ENCODE measurements at regions not wholly inside any gene's neighbourhood (a gene's known extent, or its start where the extent isn't known, plus 50 kb on each side); places are given as distances from the start of the nearest gene placed in this dataset.

DNA sequence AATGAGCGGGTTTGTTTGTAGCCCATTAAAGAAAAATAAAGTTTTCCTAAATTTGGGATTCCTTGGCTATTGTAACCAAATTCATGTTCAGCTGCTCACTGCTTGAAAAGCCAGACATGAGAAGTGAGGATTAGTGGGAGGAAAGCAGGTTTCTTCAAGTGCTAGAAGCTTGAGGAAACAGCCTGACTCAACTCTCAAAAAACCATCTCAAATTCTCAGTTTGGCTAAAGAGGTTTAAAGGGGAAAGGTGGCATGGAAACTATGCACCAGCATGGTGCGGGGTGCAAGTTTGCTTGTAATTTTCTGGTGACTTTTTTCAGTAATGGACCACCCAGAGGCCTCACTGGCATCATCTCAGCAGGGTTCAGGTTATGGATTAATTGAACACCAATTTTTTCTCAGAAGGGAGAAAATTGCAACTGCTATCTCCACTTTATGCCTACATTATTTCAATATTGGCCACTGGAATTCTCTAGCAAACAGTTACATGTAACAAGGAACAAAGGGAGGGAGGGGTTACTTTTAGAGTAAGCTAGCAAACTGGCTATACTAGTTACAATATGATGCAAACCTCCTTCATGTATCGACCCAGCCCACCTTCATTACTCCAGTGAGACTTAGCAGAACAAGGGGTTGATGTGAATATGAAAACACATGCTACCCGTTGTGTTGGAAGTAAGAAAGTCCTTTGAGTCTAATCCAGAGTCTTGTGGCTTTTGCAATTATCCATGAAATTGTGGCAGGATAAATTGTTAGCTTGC lies 85.0 kb upstream of the IFNGR1 start (continued):
- TF ChIP-seq, protein P1, sequence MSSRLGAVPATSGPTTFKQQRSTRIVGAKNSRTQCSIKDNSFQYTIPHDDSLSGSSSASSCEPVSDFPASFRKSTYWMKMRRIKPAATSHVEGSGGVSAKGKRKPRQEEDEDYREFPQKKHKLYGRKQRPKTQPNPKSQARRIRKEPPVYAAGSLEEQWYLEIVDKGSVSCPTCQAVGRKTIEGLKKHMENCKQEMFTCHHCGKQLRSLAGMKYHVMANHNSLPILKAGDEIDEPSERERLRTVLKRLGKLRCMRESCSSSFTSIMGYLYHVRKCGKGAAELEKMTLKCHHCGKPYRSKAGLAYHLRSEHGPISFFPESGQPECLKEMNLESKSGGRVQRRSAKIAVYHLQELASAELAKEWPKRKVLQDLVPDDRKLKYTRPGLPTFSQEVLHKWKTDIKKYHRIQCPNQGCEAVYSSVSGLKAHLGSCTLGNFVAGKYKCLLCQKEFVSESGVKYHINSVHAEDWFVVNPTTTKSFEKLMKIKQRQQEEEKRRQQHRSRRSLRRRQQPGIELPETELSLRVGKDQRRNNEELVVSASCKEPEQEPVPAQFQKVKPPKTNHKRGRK (CRISPR knock-in tag; IDR thresholded peaks at IDR 0.05; ENCODE audit: borderline replicate concordance) = no peak
- no peak for TF ChIP-seq GABPB1 (CRISPR knock-in tag; IDR thresholded peaks at IDR 0.05)
- TF ChIP-seq, protein P2, sequence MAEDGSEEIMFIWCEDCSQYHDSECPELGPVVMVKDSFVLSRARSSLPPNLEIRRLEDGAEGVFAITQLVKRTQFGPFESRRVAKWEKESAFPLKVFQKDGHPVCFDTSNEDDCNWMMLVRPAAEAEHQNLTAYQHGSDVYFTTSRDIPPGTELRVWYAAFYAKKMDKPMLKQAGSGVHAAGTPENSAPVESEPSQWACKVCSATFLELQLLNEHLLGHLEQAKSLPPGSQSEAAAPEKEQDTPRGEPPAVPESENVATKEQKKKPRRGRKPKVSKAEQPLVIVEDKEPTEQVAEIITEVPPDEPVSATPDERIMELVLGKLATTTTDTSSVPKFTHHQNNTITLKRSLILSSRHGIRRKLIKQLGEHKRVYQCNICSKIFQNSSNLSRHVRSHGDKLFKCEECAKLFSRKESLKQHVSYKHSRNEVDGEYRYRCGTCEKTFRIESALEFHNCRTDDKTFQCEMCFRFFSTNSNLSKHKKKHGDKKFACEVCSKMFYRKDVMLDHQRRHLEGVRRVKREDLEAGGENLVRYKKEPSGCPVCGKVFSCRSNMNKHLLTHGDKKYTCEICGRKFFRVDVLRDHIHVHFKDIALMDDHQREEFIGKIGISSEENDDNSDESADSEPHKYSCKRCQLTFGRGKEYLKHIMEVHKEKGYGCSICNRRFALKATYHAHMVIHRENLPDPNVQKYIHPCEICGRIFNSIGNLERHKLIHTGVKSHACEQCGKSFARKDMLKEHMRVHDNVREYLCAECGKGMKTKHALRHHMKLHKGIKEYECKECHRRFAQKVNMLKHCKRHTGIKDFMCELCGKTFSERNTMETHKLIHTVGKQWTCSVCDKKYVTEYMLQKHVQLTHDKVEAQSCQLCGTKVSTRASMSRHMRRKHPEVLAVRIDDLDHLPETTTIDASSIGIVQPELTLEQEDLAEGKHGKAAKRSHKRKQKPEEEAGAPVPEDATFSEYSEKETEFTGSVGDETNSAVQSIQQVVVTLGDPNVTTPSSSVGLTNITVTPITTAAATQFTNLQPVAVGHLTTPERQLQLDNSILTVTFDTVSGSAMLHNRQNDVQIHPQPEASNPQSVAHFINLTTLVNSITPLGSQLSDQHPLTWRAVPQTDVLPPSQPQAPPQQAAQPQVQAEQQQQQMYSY (CRISPR knock-in tag; IDR thresholded peaks at IDR 0.05) = no peak
- TF ChIP-seq, protein P3, sequence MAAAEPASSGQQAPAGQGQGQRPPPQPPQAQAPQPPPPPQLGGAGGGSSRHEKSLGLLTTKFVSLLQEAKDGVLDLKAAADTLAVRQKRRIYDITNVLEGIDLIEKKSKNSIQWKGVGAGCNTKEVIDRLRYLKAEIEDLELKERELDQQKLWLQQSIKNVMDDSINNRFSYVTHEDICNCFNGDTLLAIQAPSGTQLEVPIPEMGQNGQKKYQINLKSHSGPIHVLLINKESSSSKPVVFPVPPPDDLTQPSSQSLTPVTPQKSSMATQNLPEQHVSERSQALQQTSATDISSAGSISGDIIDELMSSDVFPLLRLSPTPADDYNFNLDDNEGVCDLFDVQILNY (CRISPR knock-in tag; IDR thresholded peaks at IDR 0.05) = no peak

DNA sequence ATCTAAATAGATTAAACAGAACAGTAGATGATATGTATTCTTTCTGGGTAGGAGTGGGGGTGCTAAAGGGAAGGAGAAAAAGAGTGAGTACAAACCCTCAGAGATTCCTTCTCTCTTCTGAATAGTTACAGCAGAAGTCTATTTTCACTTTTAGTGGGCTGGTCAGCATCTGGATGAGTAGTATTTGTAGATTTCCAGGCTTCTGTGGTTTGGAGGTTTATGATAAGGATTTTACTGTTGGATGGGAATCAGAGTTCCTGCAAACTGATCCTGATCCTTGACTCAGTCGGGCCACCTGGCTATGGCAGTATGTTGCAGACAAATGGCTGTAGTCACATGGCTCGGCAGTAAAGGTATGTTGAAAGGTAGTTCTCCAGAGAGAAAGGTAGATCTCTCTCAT lies 84.3 kb upstream of the IFNGR1 start:
- Mint-ChIP-seq H3K4me3 (no peak overlapping the region), H3K36me3 (peaks cover 12% of the 10 kb centered on the region; the same call in 1 of the 2 replicates), H3K4me1 (peaks cover 34% of the 10 kb centered on the region), H3K9me3 (peaks cover 21% of the 10 kb centered on the region), H3K27me3 (ENCODE audit: low read depth) (peaks cover 7% of the 10 kb centered on the region; the same call in 1 of the 2 replicates), H3K27ac (no peak overlapping the region)
- POLR2A ChIA-PET = no interaction called here
- CTCF ChIA-PET = no interaction called here
- no peak for DNase-seq (ENCODE audit: low spot score)
- ATAC-seq = no peak
- no peak for TF ChIP-seq HMGA2 (CRISPR knock-in tag; IDR thresholded peaks at IDR 0.05)
- no peak for TF ChIP-seq ZNF219 (CRISPR knock-in tag; IDR thresholded peaks at IDR 0.05; ENCODE audit: borderline replicate concordance)
- TF ChIP-seq, protein P4, sequence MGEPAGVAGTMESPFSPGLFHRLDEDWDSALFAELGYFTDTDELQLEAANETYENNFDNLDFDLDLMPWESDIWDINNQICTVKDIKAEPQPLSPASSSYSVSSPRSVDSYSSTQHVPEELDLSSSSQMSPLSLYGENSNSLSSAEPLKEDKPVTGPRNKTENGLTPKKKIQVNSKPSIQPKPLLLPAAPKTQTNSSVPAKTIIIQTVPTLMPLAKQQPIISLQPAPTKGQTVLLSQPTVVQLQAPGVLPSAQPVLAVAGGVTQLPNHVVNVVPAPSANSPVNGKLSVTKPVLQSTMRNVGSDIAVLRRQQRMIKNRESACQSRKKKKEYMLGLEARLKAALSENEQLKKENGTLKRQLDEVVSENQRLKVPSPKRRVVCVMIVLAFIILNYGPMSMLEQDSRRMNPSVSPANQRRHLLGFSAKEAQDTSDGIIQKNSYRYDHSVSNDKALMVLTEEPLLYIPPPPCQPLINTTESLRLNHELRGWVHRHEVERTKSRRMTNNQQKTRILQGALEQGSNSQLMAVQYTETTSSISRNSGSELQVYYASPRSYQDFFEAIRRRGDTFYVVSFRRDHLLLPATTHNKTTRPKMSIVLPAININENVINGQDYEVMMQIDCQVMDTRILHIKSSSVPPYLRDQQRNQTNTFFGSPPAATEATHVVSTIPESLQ (CRISPR knock-in tag; IDR thresholded peaks at IDR 0.05) = no peak

DNA sequence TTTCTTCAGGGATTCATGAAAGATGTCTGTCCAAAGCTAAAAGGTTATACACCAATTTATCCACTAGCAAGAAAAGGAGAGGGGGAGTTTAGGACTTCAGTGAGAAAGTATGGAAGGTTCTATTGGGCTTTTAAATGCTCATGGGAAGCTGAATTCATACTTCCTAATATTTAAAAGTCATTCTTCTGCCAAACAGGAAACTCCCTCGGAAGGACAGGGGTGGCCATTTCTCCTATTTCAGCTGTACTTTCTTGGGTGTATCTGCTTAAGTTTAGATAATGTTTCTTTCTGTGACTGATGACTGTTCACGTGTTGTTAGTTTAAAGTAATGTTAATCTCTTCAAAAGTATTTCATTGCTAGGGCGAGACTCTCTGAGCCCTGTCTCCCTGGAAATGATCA lies 80.5 kb upstream of the IFNGR1 start:
- no peak for ATAC-seq
- DNase-seq (ENCODE audit: low spot score) = no peak
- Mint-ChIP-seq H3K4me3 (no peak overlapping the region), H3K9me3 (peaks cover 21% of the 10 kb centered on the region), H3K27ac (no peak overlapping the region), H3K36me3 (peaks cover 6% of the 10 kb centered on the region), H3K27me3 (ENCODE audit: low read depth) (peaks cover 7% of the 10 kb centered on the region; the same call in 1 of the 2 replicates), H3K4me1 (peaks cover 57% of the 10 kb centered on the region)
- POLR2A ChIA-PET = interaction anchor here (0.6 kb wide), 1 partner anchor 15 kb away, joined by 4 read pairs; no protein-coding TSS in a partner anchor
- CTCF ChIA-PET = interaction anchor here (3.3 kb wide), 1 partner anchor 15 kb away, joined by 51 read pairs; no protein-coding TSS in a partner anchor
- TF ChIP-seq, protein P5, sequence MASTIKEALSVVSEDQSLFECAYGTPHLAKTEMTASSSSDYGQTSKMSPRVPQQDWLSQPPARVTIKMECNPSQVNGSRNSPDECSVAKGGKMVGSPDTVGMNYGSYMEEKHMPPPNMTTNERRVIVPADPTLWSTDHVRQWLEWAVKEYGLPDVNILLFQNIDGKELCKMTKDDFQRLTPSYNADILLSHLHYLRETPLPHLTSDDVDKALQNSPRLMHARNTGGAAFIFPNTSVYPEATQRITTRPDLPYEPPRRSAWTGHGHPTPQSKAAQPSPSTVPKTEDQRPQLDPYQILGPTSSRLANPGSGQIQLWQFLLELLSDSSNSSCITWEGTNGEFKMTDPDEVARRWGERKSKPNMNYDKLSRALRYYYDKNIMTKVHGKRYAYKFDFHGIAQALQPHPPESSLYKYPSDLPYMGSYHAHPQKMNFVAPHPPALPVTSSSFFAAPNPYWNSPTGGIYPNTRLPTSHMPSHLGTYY (CRISPR knock-in tag; IDR thresholded peaks at IDR 0.05) = no peak
- no peak for TF ChIP-seq MXD4 (CRISPR knock-in tag; IDR thresholded peaks at IDR 0.05; ENCODE audit: borderline replicate concordance)
- no peak for TF ChIP-seq PRRX2 (CRISPR knock-in tag; IDR thresholded peaks at IDR 0.05)
- TF ChIP-seq GABPB1 (CRISPR knock-in tag; IDR thresholded peaks at IDR 0.05) = no peak
- TF ChIP-seq GRHL2 (CRISPR knock-in tag; IDR thresholded peaks at IDR 0.05; ENCODE audit: insufficient replicate concordance, severe bottlenecking) = no peak
- TF ChIP-seq TEAD4 (CRISPR knock-in tag; IDR thresholded peaks at IDR 0.05) = no peak
- no peak for TF ChIP-seq ZNF317 (CRISPR knock-in tag; IDR thresholded peaks at IDR 0.05; ENCODE audit: borderline replicate concordance, low read depth)
- TF ChIP-seq CBFB (CRISPR knock-in tag; IDR thresholded peaks at IDR 0.05; ENCODE audit: low read depth) = no peak
- TF ChIP-seq, protein P6, sequence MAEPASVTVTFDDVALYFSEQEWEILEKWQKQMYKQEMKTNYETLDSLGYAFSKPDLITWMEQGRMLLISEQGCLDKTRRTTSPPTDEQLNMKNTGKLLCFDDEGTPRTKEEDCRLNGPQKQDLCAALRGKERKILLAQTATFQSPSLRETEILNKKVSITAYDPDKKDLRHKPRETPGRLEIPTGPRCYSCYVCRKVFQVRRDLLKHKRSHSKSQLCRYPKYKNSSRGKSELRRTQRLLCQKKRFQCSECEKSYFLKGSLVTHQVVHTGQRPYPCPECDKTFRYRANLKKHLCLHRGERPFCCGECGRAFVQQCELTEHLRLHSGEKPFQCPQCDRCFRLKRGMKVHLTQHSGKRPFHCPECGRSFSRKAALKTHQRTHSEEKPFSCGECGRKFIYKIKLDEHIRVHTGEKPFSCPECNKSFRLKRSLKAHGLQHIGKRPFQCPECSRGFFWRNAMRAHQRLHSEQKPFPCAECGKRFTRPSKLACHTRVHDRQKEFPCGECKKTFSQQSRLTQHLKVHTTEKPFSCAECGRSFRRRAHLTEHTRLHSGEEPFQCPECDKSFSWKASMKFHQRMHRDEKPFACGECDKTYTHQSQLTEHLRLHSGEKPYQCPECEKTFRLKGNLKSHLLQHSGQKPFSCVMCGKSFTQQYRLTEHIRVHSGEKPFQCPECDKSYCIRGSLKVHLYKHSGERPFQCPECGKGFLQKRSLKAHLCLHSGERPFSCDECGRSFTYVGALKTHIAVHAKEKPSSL (CRISPR knock-in tag; conservative IDR thresholded peaks at IDR 0.05) = no peak
- no peak for TF ChIP-seq ZNF263 (CRISPR knock-in tag; IDR thresholded peaks at IDR 0.05; ENCODE audit: low read depth)
- no peak for TF ChIP-seq FOXJ3 (CRISPR knock-in tag; IDR thresholded peaks at IDR 0.05; ENCODE audit: borderline replicate concordance)
- TF ChIP-seq, protein P3 (CRISPR knock-in tag; IDR thresholded peaks at IDR 0.05) = no peak
- TF ChIP-seq NR3C1 (CRISPR knock-in tag; conservative IDR thresholded peaks at IDR 0.05; ENCODE audit: low read depth) = no peak
- no peak for TF ChIP-seq ZNF232 (CRISPR knock-in tag; IDR thresholded peaks at IDR 0.05)
